ENCODE measurements at regions not wholly inside any gene's neighbourhood (a gene's known extent, or its start where the extent isn't known, plus 50 kb on each side); places are given as distances from the start of the nearest gene placed in this dataset.
"Not testable (repeated sequence)": the region's sequence is repeated elsewhere in the genome, so short reads cannot be mapped to it uniquely, and the experiment has no call there.

DNA sequence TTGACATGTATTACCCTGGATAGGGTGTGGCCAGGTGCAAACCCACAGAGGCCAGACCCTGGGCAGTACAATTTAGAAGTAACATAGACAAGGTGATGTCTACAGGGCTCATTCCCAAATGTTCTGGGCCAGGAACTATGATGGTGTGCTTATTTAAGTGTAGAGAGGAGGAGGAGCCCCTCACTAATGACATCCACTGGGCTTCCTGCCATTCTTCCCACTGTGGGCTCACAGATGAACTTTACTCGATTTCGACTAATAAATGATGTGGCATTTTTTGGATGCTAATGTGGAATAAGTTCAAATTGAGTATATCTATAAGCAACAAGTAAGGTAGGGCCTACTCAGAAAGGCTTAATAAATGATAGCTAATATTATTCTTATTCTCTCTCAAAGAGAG is 280.9 kb upstream of the BOD1L1 start:
- H3K27ac Mint-ChIP-seq = no peak overlapping the region
- H3K9me3 Mint-ChIP-seq = no peaks in the 10 kb centered on the region
- no peaks in the 10 kb centered on the region for H3K36me3 Mint-ChIP-seq (ENCODE audit: low read depth)
- no peaks in the 10 kb centered on the region for H3K4me1 Mint-ChIP-seq
- H3K4me3 Mint-ChIP-seq = no peak overlapping the region
- peaks cover 11% of the 10 kb centered on the region for H3K27me3 Mint-ChIP-seq
- ATAC-seq (replicated peaks) = no peak

DNA sequence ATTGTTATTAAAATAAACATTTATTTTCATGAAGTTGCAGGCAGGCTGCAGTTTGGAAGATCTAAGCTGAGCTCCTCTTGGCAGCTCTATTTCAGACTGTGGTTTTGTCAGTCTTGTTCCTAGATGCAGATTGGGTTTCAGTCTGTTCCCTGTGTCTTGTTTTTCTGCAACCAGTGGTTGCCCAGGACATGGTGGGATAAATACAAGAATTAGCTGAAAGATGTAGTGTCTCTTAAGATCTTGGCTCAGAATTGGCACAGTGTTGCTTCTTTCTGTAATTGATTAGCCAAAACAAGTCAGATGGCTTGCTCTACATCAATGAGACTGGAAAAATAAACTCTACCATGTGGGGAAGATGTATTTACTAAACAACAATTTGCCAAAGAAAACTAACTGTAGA is 283.0 kb upstream of the BOD1L1 start:
- Mint-ChIP-seq H3K27me3 (peaks cover 13% of the 10 kb centered on the region), H3K27ac (no peak overlapping the region), H3K4me3 (no peak overlapping the region), H3K9me3 (no peaks in the 10 kb centered on the region), H3K4me1 (no peaks in the 10 kb centered on the region), H3K36me3 (ENCODE audit: low read depth) (no peaks in the 10 kb centered on the region)
- no peak for ATAC-seq (replicated peaks)

DNA sequence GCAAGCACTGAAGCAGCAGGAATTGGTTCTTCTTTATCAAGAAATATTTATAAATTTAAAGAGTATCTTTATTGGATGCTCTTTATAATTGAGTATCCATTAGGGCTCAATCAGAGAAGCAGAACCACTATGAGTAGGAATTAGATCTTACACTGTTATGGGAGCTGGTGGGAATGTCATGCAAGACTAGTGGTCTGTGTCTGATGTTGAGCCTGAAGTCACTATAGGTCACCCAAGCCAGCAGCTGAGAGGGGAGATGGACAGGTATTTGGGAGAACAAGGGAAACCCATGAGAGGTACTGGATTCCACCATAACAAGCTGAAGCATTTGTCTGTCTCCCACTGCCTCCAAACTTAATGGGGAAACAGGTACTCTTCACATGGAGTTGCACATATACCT is 283.7 kb upstream of the BOD1L1 start:
- Mint-ChIP-seq H3K9me3 (no peaks in the 10 kb centered on the region), H3K4me3 (no peak overlapping the region), H3K27me3 (peaks cover 13% of the 10 kb centered on the region), H3K27ac (no peak overlapping the region), H3K4me1 (no peaks in the 10 kb centered on the region), H3K36me3 (ENCODE audit: low read depth) (no peaks in the 10 kb centered on the region)
- ATAC-seq (replicated peaks) = no peak

DNA sequence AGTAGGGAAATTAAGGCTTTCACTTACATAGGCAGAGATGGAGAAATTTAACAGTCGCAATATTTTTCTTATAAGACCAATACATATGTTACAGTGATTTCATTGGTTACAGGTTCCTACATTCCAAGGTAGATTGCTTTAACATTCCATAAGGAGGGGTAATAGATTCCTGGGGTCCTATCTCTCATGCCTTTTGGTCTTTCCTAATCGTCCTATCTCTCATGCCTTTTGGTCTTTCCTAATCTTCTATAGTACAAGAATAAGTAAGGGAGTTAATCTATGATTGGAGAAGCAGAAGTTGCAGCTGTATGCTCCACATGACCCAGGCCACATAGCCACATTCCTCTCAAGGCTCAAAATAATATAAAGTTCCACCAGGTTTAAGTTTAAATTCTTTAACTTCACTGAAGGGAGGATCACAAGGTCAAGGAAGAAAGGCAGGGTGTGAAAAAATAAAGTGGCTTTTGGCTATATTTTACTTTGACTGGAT is 285.0 kb upstream of the BOD1L1 start:
- no peak for ATAC-seq (replicated peaks)
- Mint-ChIP-seq H3K4me1 (no peaks in the 10 kb centered on the region), H3K27ac (no peak overlapping the region), H3K4me3 (no peak overlapping the region), H3K27me3 (peaks cover 10% of the 10 kb centered on the region), H3K9me3 (no peaks in the 10 kb centered on the region), H3K36me3 (ENCODE audit: low read depth) (no peaks in the 10 kb centered on the region)

DNA sequence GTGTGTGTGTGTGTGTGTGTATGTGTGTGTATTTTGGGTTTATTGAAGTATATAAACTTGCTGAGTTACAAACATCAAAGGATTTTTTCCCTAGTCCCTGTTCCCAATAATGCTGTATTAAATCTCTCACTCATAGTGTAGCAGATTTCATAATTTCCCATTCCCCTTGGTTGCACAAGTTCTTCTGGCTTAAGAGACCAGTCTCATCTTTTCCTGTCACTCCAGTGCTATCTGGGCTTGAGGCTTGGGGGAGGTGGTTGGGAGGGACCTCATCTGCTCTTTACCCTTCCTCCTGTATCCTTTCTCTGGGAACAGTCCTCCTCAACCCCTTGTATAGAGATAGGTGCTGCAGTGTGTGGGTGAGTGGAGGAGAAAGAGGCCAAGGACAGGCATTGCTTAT is 285.4 kb upstream of the BOD1L1 start:
- Mint-ChIP-seq H3K27me3 (peaks cover 10% of the 10 kb centered on the region), H3K27ac (no peak overlapping the region), H3K4me3 (no peak overlapping the region), H3K4me1 (no peaks in the 10 kb centered on the region), H3K36me3 (ENCODE audit: low read depth) (no peaks in the 10 kb centered on the region), H3K9me3 (no peaks in the 10 kb centered on the region)
- ATAC-seq (replicated peaks) = no peak

DNA sequence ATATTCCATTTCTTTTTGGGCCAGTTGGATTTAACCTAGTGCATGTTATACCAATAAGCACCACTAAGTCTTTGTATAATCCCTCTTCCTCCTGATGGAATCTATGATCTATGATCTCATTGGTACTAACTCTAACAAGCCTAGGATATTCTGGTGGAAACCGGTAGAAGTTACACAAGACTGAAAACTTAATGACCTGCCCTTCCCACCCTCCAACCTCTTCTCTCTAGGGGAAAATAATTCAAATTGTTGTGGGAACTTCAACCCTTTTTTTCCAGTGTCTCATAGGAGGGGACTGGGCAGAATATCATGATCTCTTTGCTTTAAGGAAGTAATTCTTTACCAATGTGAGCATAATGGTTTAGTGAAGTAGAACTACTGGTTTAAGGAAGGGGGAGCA is 289.5 kb upstream of the BOD1L1 start:
- no peak overlapping the region for H3K4me3 Mint-ChIP-seq
- no peaks in the 10 kb centered on the region for H3K36me3 Mint-ChIP-seq (ENCODE audit: low read depth)
- no peaks in the 10 kb centered on the region for H3K9me3 Mint-ChIP-seq
- no peak for ATAC-seq (replicated peaks)
- H3K4me1 Mint-ChIP-seq = no peaks in the 10 kb centered on the region
- no peak overlapping the region for H3K27ac Mint-ChIP-seq
- peaks cover 6% of the 10 kb centered on the region for H3K27me3 Mint-ChIP-seq

DNA sequence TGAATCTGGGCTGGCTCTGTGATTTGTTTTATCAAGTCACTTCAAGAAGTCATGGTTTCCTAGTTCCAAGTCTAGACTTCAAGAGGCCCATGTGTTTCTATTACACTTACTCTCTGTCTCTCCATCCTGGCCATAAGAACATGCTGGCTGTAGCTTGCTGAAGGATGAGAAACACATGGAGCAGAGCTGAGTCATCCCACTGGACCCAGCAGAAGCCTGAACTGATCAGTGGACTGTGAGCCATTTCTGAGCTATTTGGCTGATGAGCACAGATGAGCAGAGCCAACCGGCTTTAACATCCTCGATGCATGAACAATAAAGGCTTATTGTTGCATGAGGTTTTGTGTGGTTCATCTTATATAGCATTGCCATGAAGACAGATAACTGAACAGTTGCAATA is 290.6 kb upstream of the BOD1L1 start:
- Mint-ChIP-seq H3K9me3 (no peaks in the 10 kb centered on the region), H3K27me3 (peaks cover 5% of the 10 kb centered on the region), H3K4me1 (no peaks in the 10 kb centered on the region), H3K27ac (no peak overlapping the region), H3K36me3 (ENCODE audit: low read depth) (no peaks in the 10 kb centered on the region), H3K4me3 (no peak overlapping the region)
- ATAC-seq (replicated peaks) = no peak

DNA sequence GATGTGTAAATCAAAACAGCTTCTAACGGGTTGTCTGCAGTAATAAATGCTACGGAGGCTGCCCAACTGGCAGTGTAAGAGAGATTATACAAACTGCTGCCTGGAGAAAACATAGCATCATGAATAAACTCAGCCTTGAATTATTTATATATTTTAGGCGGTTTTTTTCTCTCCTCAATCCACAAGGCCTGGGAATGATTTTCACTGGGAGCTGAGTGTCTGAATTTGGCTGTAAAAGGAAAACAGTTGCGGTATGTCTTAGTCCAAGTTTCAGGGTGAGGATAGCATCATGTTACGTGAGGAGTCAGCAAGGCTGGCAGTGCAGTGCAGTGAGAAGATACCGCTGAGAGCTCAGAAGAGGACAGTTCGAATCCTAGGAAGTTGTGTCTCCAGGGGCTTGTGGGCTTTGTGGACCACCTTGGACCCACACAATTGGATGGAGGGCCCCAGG is 291.5 kb upstream of the BOD1L1 start:
- H3K4me1 Mint-ChIP-seq = no peaks in the 10 kb centered on the region
- no peaks in the 10 kb centered on the region for H3K27me3 Mint-ChIP-seq
- H3K9me3 Mint-ChIP-seq = no peaks in the 10 kb centered on the region
- ATAC-seq (replicated peaks) = no peak
- no peak overlapping the region for H3K4me3 Mint-ChIP-seq
- H3K27ac Mint-ChIP-seq = no peak overlapping the region
- H3K36me3 Mint-ChIP-seq (ENCODE audit: low read depth) = no peaks in the 10 kb centered on the region

DNA sequence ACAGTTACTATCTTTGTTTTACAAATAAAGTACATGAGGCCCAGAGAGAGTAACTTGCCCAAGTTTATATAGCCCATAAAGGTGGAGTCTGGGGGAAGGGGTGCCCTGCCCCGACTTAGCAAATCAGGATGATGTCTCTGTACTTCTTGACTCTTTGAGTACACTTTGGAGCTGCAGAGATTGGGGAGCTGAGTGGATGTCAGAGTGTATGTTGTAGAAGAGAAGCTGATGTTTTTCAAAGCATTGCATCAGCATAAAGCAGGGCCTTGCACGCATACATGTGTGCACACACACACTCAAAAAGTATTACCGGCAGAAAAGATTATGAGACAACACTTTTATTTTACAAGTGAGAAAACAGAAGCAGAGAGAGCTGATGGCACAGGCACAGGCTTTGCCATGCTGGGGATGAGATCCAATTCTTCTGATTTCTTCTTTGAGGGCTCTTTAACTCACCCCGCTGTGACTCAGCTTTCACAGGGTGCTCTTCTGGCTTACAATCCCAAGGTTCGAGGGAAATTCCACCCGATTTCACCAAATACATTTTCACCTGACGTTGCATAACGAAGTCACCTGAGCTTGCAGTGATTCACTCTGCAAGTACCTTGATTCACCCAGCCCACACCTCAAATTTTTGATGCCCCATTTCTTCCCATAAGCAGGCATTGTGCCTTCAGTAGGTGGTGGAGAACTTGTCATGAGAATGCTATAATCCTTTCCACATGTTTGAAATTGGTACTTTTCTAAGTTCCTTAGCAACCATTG is 292.8 kb upstream of the BOD1L1 start:
- Mint-ChIP-seq H3K9me3 (no peaks in the 10 kb centered on the region), H3K4me1 (no peaks in the 10 kb centered on the region), H3K27ac (no peak overlapping the region), H3K4me3 (no peak overlapping the region), H3K27me3 (no peaks in the 10 kb centered on the region), H3K36me3 (ENCODE audit: low read depth) (no peaks in the 10 kb centered on the region)
- no peak for ATAC-seq (replicated peaks)

DNA sequence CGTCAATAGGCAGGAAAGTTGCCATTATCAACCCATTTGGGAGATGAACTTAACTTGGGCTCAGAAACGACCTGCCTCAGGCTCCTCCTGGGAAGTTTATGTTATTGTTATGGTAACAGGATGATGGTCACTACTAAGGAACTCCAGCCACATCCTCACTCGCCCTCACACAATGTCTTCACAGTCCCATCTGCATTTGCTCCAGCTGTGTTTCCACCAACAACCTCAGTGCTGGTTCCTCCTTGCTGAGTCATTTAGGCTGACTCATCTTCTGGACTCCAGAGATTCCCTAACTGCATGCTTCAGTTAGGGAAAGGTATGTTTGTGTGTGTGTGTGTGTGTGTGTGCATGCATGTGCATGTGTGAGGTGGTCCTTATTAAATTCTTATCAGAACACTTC is 293.4 kb upstream of the BOD1L1 start:
- H3K9me3 Mint-ChIP-seq = no peaks in the 10 kb centered on the region
- no peaks in the 10 kb centered on the region for H3K36me3 Mint-ChIP-seq (ENCODE audit: low read depth)
- no peak overlapping the region for H3K27ac Mint-ChIP-seq
- H3K27me3 Mint-ChIP-seq = no peaks in the 10 kb centered on the region
- H3K4me3 Mint-ChIP-seq = no peak overlapping the region
- H3K4me1 Mint-ChIP-seq = no peaks in the 10 kb centered on the region
- no peak for ATAC-seq (replicated peaks)

DNA sequence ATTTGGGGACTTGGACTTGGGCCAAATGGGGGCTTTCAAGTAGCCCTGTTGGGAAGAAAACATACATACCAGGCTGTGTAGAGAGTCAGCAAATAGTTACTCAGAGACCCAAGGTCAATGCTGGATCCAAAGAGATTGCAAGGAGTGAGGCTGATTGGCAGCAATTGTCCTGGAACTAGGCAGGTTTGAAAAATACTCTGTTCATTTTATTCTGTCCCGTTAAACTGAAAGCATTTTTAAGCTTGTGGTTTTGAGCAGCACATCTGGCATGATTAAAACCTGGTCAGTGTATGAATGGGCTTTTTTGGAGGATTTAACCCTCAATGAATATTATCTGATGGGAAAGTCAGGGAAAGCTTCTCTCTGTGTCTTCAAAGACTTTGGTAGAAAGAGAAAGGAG is 294.3 kb upstream of the BOD1L1 start:
- Mint-ChIP-seq H3K36me3 (ENCODE audit: low read depth) (no peaks in the 10 kb centered on the region), H3K4me1 (no peaks in the 10 kb centered on the region), H3K4me3 (no peak overlapping the region), H3K9me3 (no peaks in the 10 kb centered on the region), H3K27ac (no peak overlapping the region), H3K27me3 (no peaks in the 10 kb centered on the region)
- no peak for ATAC-seq (replicated peaks)

DNA sequence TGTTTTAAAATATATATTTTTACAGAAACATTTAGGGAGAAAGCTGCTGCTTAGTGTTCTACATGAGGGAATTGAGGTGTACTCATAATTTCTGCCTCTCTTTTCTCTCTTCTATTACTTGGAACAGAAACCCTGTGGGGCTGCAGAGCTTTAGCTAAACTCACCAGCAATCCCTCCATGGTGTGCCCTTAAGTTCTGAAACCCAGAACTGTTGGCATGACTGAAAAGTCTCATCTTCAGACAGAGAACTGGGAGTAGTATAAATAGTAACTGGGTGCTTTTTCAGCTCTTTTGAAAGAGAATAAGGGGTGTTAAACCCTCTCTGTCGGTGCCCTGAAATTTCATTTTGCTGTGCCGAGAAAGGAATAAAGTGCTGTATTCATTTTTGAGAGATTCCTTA is 294.9 kb upstream of the BOD1L1 start:
- H3K4me3 Mint-ChIP-seq = no peak overlapping the region
- no peaks in the 10 kb centered on the region for H3K27me3 Mint-ChIP-seq
- H3K4me1 Mint-ChIP-seq = no peaks in the 10 kb centered on the region
- H3K9me3 Mint-ChIP-seq = no peaks in the 10 kb centered on the region
- no peak for ATAC-seq (replicated peaks)
- no peak overlapping the region for H3K27ac Mint-ChIP-seq
- H3K36me3 Mint-ChIP-seq (ENCODE audit: low read depth) = no peaks in the 10 kb centered on the region

DNA sequence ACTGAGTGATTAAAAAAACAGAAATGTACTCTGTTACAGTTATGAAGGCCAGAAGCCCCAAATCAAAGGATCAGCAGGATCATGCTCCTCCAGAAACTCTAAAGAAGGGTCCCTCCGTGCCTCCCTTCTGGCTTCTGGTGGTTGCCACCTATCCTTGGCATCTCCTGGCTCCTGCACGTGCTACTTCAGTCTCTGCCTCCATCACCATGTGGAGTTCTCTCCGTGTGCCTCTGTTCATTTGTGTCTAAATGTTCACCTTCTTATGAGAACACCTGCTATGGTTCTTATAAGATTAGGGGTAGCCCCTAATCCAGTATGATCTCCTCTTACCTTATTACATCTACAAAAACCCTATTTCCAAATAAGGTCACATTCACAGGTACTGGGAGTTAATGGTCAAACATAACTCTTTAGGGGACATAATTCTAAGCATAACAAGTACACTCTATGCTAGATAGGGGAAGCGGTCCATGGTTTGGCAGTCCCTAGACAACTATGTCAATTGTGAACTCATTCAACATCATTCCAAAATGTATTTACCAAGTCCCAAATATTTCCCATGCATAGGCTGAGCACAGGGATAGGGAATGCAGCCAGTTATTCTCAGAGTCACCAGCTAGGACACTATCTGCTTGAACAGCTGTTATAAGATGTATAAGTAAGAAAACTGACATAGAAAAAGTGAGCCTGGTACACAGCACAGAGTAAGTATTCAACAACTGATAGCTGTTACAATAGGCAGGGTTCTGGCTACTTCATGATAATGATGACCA is 295.5 kb upstream of the BOD1L1 start:
- Mint-ChIP-seq H3K27ac (no peak overlapping the region), H3K9me3 (no peaks in the 10 kb centered on the region), H3K36me3 (ENCODE audit: low read depth) (no peaks in the 10 kb centered on the region), H3K4me1 (no peaks in the 10 kb centered on the region), H3K4me3 (no peak overlapping the region), H3K27me3 (no peaks in the 10 kb centered on the region)
- ATAC-seq (replicated peaks) = no peak

DNA sequence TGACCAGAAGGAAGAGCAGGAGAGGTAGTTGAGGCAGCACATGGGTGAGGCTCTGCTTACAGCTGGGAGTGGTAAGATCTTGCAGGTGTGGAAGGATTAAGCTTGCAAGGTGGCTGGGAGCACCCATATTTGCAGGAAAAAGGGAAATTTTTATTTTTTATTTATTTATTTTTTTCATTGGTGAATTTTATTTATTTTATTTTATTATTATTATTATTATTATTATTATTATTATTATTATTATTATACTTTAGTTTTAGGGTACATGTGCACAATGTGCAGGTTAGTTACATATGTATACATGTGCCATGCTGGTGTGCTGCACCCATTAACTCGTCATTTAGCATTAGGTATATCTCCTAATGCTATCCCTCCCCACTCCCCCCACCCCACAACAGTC is 297.4 kb upstream of the BOD1L1 start:
- H3K27me3 Mint-ChIP-seq; ATAC-seq (replicated peaks); H3K9me3 Mint-ChIP-seq; H3K36me3 Mint-ChIP-seq (ENCODE audit: low read depth); H3K4me3 Mint-ChIP-seq; H3K4me1 Mint-ChIP-seq; H3K27ac Mint-ChIP-seq: not testable (repeated sequence)

DNA sequence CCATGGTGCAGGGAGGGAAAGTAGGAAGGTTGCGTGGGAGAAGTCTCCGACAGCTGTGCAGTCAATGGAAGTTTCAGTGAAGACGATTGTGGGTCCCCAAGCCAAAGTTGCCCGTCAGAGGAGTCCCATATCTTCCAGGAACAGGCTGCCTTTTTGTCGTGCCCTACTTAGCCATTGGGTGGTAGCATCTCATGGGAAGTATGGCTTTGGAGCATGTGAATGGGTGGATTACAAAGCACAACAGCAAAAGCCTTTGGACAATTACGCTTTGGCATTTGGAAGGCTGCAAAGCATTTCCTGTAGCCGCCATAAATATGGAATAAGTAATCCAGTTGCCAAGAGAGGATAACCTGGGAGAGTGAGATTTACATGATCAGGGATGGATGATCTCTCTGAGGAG is 300.7 kb upstream of the BOD1L1 start:
- H3K27me3 Mint-ChIP-seq = peaks cover 8% of the 10 kb centered on the region
- no peak for ATAC-seq (replicated peaks)
- H3K4me3 Mint-ChIP-seq = no peak overlapping the region
- no peak overlapping the region for H3K27ac Mint-ChIP-seq
- no peaks in the 10 kb centered on the region for H3K9me3 Mint-ChIP-seq
- no peaks in the 10 kb centered on the region for H3K36me3 Mint-ChIP-seq (ENCODE audit: low read depth)
- no peaks in the 10 kb centered on the region for H3K4me1 Mint-ChIP-seq

Measured in activated T-helper 17 cell treated with anti-CD3 and anti-CD28 coated beads, Interleukin-2, amount 50 U/mL, for 72 hours (primary cell).